Fibroblast of skin of back (primary cell): ENCODE measurements at regions not wholly inside any gene's neighbourhood (a gene's known extent, or its start where the extent isn't known, plus 50 kb on each side); places are given as distances from the start of the nearest gene placed in this dataset.
"Not testable (repeated sequence)": the region's sequence is repeated elsewhere in the genome, so short reads cannot be mapped to it uniquely, and the experiment has no call there.

Source experiments
- DNase-seq: peaks from one replicate; pipeline ENCODE4 v3.0.0-alpha.2; 2013

DNA sequence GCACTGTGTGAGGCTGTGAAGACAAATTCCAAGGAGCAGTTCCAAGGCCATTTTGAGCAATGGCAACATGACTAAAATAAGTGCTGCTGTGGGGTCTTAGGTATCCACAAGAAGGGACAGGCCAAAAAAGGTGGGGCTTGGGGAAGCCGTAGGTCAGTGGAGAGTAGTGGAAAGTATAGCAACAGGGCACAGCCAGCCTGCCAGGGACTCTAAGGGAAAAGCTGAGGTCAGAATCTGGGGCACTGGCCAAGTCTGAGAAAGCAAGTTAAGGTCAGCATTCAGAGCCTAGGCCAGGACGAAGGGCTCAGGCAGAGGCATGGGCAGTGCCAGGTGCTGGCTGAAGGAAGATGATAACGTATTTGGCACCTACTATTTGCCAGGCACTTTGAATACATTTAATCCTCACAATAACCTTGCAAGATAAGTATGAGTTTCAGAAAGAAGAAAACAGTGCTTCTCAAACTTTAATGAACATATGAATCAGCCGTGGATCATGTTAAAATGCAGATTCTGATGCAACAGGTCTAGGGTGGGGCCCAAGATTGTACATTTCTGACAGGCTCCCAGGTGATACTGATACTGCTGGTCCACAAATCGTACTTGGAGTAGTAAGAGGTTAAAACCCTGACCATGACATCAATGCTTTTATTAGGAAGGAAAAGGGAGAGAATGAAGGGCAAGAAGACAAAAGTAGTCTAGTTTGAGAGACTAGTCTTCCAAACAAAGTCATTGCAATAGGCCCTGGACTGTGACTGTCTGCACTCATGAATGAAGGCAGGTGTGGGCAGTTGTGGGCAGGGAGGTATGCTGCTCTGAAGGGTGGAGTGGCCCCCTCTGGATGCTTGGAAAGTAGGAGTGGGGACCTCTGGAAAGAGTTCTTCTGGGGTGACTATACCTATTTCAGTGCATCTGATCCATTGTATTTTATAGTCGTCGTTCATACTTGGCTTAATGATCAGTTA lies 106.3 kb upstream of the ANKRD28 start:
- no peak for DNase-seq

DNA sequence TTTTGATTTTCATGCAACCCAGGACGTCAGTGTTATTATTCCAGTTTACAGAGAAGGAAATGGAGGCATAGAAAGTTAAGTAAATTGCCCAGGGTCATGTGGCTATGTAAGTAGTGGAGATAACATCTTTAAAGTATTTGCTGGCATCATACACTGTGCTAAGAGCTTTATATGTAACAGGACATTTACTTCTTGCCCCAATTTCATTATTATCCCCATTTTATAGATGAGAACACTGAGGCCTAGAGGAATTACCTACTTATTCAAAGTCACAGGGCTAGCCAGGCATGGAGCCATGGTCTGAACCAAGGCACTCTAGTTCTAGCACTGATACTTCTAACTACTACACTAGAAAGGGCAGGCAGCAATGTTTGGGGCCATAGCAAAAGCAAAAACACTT lies 107.3 kb upstream of the ANKRD28 start:
- DNase-seq = no peak

DNA sequence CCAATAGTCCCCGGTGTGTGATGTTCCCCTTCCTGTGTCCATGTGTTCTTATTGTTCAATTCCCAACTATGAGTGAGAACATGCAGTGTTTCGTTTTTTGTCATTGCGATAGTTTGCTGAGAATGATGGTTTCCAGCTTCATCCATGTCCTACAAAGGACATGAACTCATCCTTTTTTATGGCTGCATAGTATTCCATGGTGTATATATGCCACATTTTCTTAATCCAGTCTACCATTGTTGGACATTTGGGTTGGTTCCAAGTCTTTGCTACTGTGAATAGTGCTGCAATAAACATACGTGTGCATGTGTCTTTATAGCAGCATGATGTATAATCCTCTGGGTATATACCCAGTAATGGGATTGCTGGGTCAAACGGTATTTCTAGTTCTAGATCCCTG lies 109.6 kb upstream of the ANKRD28 start:
- DNase-seq = not testable (repeated sequence)

DNA sequence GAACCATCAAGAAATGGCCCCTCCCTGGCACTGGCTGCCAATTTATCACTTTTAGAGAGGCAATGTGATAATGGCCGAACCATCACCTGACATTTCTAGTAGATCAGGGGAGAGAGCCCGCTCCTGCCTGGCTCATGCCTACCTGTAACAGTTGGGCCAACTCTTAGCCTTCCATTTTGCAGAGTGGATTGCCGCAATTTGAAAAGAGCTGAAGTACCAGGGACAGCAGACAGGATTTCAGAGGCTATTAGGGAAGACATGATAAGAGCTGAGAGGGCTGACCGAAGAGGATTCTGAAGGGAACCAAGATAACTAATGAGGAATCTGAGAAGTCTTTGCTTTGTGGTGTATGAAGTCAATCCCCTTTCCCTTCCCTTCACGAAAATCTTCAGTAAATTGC lies 121.2 kb upstream of the ANKRD28 start:
- DNase-seq = no peak

DNA sequence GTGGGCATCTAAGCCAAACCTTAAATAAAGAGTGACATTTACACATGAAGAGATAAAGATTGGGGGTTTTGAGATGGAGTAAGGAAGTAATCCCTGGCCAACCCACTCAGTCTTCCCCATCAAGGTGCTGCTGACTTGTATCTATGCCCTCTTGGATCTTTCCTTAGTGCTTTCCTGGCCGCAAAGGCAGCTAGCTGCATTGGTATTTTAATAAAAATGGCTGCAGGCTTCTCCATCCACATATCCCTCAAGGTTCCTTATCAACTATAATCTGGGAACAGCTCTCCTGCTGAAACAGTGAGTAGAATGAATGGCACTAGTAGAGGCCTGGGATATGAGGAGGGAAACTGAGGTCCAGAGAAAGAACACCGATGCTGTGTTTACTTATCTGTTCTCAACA lies 122.2 kb upstream of the ANKRD28 start:
- DNase-seq = no peak

DNA sequence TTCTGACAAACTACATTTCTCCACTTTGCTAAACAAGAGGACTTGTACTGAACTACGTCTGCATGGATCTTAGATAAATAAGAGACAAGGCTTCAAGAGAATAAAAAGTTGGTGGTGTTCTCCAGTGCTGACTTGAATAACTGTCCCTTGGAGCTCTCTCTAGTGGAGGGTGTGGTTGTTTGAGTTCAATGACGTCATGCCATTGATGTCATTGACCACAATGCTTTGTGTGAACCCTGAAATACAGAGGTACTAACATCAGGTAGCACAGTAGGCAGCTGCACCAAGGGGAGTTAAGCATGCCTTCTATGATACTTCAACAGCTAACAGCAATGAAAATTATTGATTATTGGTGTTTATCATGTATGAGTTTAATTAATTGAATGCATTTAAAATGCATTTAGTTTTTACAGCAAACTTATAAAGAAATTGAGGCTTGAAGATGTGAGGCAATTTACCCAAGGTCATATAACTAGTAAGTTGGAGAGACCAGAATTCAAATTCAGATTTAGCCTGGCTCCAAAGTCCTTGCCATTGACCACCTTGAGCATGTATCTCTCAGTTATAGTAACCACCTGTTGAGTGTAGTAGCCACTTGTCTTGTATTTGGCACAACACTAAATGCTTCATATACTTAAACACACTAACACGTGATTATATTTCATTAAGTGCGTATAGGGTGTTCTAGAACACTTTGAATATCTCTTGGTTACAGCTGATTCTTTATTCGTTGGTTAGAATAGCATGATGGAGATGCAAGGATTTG lies 126.0 kb upstream of the ANKRD28 start:
- no peak for DNase-seq

DNA sequence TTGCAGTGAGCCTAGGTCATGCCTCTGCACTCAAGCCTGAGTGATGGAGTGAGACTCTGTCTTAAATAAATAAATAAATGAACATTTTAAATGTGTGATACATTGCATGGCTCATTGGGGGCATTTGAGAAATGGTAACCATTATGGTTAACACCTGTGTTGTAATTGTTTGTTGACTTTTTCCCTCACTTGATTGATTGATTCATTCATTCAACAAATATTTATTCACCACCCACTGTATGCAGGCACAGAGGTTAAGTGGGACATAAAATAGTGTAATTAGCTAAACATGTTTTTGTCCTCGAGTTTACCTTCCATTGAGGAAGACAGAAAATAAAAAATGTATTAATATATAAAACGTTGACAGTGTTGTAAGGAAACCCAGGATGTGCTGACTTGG lies 127.1 kb upstream of the ANKRD28 start:
- DNase-seq = no peak

DNA sequence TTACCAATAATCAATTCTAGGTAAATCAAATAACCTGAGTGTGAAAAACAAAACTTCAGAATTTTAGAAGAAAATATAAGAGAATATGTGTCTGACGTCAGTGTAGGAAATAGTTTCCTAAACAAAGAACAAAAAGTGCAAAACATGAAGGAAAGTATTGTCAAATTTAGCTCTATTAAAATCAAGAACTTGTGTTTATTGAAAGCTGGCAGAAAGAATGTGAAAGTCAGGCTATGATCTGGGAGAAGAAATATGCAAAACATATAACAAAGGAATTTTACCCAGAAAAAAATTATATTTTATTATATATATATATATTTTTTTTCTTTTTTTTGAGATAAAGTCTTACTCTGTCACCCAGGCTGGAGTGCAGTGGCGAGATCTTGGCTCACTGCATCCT lies 129.1 kb upstream of the ANKRD28 start:
- DNase-seq = peak; percentile 51

DNA sequence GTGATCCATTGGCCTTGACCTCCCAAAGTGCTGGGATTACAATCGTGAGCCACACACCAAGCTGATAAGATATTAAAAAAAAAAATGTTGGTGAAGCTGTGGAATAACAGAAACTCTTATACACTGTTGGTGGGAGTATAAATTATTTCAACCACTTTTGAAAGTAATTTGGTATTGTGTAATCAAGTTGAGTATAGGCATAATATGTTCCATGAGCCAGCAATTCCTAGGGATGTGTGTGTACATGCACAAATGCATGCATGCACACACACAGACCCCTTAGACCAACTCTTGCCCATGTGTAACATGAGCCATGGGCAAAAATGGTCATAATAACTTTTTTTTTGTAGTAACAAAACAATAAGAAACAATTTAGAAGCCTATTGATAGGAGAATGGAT lies 130.2 kb upstream of the ANKRD28 start:
- DNase-seq = no peak

DNA sequence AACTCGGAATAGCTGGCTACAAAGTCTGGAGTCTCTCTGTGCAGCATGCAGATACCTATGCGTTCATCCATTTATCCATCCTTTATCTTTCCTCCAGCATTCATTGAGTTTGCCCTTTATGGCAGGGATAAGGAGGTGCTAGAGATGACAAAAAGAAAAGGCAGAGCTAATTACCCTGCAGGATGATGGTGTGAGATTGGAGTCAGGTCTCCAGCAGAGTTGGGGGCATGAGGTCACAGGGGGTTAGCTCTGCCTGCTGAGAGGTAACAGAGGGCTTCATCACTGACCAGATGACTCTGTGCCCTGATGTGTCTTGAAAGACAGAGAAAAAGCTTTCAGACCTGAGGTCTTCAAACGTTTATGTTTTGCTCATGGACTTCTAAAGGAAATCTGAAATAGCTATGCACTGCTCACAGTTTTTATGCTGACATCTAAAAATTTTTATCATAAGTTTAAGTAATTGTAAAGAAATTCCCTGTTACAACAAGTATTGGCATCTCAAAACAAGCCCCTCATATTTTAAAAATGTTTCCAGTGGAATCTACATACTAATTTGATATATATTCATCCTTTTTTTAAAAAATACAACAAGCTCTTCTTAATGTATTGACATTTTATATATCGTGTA lies 132.3 kb upstream of the ANKRD28 start:
- DNase-seq = no peak

DNA sequence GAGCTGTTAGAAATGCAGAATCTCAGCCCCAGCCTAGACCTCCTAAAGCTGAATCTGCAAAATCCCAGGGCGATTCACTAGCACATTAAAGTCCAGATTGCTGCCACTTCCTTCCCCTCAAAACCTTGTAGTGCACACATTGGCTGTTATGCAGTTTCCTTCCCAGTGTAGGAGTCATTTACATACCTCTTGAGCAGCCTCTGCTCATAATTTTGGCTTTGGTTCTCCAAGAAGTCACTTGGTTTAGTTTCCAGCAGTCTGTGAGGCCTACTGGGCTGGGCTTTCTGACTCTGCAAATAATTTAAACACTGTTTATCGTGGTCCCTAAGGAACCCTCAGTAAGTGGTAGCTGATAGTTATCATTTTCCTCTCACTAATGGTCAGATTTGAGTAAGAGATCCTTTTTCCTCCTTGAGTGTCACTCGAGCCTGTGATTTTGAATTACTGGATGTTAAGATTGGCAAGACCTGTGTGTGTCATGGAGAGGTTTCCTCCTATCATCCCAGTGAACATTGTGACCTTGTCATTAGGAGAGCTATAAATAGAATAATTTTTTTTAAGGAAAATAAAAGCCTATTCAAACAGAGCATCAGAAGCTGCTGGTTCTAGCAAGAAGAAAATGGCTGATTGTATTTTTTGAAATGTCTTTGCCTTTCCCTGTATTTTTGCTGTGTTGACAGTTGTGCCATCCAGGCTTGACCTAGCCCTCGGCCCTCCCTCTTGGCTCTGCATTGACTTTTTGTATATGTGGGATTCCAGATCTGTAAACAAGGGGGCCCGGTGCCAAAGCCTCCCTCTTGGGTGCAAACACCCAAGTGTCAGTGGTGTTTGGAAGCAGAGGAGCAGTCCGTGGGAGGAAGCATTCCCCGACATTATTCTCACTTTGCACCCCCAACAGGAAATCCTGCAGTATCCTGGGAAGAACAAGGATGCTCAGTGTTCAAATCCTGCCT lies 134.8 kb upstream of the ANKRD28 start:
- no peak for DNase-seq

DNA sequence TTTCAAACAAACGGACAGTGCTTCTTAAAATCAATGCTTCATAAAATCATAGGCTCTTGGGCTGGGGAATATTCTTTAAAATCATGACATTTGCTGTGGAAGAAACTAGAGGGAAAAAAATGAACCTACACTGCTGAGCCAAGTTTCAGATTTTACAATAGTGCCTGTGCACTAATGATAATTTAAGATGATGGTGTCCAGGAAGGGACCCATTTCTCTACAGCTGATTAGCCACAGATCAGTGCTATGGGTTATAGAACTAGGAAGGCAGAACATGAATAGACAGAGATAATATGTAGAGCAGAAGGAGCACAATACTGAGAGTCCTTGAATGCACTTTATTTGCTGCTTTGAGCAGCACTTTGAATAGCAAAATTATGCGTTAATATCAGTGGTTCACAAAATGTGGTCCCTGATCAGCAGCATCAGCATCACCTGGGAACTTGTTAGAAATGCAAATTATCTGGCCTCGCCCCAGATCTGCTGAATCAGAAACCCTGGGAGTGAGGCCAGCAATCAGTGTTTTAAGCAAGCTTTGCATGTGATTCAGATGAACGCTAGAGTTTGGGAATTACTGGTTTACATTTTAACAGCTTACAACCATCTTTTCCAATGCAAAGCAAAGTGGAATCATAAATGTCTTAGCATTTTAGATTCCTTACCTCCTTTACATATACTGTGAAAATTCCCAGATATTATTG lies 135.8 kb upstream of the ANKRD28 start:
- DNase-seq = no peak

DNA sequence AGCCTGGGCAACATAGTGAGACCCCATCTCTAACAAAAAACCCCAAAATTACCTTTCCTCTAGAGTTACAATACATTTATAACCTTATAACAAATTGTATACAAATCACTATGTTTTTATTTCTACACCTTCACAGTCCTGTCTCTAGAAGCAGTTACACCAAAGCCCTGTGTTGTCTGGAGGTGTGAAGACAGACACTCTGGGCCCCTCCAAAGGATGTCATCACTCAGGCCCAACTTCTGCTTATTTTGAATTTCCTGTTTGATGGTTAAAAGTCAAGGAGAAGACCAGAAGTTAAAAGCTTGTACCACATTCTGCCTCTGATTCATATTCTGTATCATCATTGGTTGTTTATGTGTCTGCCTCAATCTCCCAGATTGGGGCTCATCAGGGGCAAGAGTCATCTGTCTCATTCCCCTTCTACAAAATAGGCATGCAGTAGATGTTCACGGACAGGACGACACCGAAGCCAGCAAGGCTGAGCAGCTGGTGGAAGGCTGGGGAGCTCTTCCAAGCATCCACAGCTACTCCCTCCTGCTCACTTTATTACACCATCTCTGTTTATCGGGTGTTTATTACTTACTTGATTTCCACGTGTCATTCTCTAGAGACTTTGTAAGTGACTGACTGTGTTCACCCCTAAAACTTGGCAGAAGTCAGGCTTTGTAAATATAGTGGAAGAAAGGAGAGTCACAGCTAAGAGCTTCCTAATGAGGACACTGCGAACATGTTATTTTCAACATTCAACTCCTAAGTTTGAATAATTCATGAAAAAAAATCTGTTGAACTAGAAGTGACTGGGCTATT lies 136.8 kb upstream of the ANKRD28 start:
- DNase-seq = no peak

DNA sequence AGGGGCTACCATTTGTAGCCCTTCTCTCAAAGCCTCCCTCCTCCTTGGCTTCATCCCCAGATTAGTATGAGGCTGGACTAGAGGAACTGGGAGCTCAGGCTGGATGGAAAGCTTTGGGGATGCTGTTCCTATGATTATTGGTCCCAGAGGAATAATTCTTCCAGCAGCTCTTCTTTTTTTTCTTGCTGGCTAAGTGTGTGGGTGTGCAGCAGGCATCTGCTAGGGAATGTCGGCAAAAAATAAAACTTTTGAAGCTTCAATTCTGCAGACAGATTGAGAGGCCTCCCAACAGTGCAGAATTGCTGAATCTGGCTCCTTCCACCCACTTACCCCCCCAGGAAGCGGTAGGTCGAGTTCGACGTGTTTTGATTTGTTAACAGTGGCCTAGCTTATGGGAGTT lies 138.5 kb upstream of the ANKRD28 start:
- peak; percentile 49 for DNase-seq

DNA sequence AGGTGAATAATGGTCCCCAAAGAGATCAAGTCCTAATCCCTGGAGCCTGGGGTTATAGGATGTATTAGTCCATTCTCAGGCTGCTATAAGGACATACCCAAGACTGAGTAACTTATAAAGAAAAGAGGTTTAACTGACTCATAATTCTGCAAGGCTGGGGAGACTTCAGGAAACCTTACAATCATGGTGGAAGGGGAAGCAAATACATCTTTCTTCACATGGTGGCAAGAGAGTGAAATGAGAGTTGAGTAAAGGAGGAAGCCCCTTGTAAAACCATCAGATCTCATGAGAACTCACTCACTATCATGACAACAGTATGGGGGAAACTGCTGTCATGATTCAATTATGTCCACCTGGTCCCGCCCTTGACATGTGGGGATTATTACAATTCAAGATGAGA lies 142.9 kb upstream of the ANKRD28 start:
- DNase-seq = no peak

DNA sequence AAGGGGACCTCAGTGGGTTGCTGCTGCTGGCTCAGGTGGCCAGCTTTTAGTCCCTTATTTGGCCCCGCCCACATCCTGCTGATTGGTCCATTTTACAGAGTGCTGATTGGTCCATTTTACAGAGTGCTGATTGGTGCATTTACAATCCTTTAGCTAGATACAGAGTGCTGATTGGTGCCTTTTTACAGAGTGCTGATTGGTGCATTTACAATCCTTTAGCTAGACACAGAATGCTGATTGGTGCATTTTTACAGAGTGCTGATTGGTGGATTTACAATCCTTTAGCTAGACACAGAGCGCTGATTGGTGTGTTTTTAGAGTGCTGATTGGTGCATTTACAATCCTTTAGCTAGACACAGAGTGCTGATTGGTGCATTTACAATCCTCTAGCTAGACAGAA lies 143.7 kb upstream of the ANKRD28 start:
- DNase-seq = not testable (repeated sequence)

DNA sequence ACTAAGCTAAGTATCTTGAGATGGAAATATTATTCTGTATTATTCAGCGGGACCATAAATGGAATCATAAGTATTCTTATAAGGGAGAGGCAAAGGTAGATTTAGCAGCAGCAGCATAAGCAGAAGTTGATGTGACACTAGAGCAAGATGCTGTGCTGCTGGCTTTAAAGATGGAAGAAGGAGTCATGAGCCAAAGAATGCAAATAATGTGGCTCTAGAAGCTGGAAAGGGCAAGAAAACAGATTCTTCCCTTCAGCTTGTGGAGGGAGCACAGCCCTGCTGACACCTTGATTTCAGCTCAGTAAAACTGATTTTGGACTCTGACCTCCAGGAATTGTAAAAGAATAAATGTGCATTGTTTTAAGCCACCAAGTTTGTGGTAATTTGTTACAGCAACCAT lies 144.2 kb upstream of the ANKRD28 start:
- peak; percentile 37 for DNase-seq

DNA sequence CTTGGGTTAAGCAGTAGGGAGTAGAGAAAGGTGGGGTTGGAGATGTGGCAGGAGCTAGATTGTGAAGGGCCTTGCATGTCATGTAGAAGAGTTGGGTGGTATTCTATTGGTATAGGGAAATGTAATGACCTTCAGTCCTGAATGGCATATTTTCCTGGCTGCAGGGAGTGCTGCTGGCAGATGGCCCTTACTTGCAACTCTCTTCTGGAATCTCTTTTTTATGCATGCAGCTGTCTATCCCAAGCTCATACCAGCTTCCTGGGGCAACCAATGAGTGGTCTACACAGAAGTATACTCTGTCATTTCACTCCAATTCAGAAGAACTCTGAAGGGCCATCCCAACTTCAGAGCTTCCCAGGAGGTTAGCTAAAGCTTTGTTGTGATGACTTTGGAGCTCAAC lies 144.7 kb upstream of the ANKRD28 start:
- no peak for DNase-seq

DNA sequence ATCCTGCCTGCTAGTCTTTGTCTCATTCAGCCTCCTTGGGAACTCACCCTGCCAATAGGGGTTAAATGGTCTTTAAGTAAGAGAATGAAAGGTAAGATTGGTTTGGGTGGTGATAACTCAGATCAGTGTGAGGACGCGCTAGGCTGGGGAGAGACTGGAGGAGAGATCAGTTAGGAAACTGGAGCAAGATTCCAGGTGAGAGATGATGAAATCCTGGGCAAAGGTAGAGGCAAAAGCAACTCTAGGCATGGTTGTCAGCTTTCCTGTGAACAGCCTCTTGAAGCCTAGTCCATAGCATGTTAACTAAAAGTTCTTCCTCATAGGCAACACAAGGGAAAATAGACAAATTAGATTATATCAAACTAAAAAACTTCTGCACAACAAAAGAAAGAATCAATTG lies 145.2 kb upstream of the ANKRD28 start:
- DNase-seq = no peak

DNA sequence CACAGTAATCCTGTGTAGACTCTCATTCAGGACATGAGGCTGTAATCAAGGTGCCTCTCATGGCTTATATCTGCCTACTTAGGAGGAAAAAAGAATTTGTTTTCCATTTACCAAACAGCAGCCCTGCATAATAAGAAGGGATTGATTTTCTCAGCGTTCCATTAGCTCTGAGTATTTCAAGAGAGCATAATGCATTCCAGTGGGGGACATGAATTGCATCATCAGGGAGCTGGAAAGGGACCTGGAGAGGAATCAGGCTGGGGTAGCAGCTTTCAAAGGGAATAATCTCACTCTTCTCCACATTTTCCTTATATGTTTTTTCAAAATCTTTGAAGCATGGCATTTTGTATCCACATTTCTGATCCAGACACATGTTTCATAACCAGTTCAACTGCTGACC lies 150.6 kb upstream of the ANKRD28 start:
- peak; percentile 23 for DNase-seq
